Peyer's patch (tissue), 4 donors: ENCODE measurements at regions not wholly inside any gene's neighbourhood (a gene's known extent, or its start where the extent isn't known, plus 50 kb on each side); places are given as distances from the start of the nearest gene placed in this dataset.

Source experiments
- DNase-seq, 3 donors: peaks; one replicate each; pipeline ENCODE4 v3.0.0-alpha.2; 2017 to 2019
- H3K27ac ChIP-seq, 4 donors: fragments of 200-600 bp; sonication (generic); one replicate each; pipeline ENCODE4 v1.5.1; 2016 to 2019
- H3K27me3 ChIP-seq, 2 donors: fragments of 200-600 bp; sonication (generic); one replicate each; pipeline ENCODE4 v1.5.1; 2019
- H3K36me3 ChIP-seq, 3 donors: fragments of 200-600 bp; sonication (generic); one replicate each; pipeline ENCODE4 v1.5.1; 2016 to 2019
- H3K4me1 ChIP-seq, 4 donors: fragments of 200-600 bp; sonication (generic); one replicate each; pipeline ENCODE4 v1.5.1; 2016 to 2019
- H3K4me3 ChIP-seq, 4 donors: fragments of 200-600 bp; sonication (generic); 1 replicate in 3 of 4; 2 replicates in 1 of 4; pipeline ENCODE4 v1.5.1; 2016 to 2019; ENCODE audit warnings: mild to moderate bottlenecking in 1 of 4
- H3K9me3 ChIP-seq, 4 donors: fragments of 200-600 bp; sonication (generic); one replicate each; pipeline ENCODE4 v1.5.1; 2016 to 2019; ENCODE audit warnings: mild to moderate bottlenecking in 1 of 4
- CTCF ChIP-seq, 6 experiments: fragments of 450-650 bp in 4 of 6; fragments of 200-600 bp in 2 of 6; sonication (generic) in 1 of 6; IDR thresholded peaks; one replicate each; pipeline ENCODE4 v1.5.1; 2017 to 2019; ENCODE audit warnings: antibody characterized with exemption in 6 of 6, mild to moderate bottlenecking in 3 of 6, moderate library complexity in 1 of 6
- POLR2A ChIP-seq, 2 donors: fragments of 450-650 bp; IDR thresholded peaks; one replicate each; pipeline ENCODE4 v1.5.1; 2017; ENCODE audit warnings: antibody characterized with exemption in 2 of 2, mild to moderate bottlenecking in 2 of 2, moderate library complexity in 2 of 2

- Histone ChIP-seq H3K9me3 (no peaks in the 10 kb centered on the region), H3K4me3 (no peak overlapping the region), H3K27me3 (no peaks in the 10 kb centered on the region), H3K36me3 (no peaks in the 10 kb centered on the region), H3K27ac (no peak overlapping the region), H3K4me1 (peaks cover 0 to 9% (median 0%) of the 10 kb centered on the region in 4 donors)
- DNase-seq: no peak
- TF ChIP-seq POLR2A (IDR thresholded peaks at IDR 0.05) (no peak), CTCF (IDR thresholded peaks at IDR 0.05) (no peak)
Measured at GRCh38 chr16:79295746-79296145, 304.8 kb downstream of the MAF start.

- Histone ChIP-seq H3K9me3 (no peaks in the 10 kb centered on the region), H3K27me3 (no peaks in the 10 kb centered on the region), H3K36me3 (no peaks in the 10 kb centered on the region), H3K4me1 (peaks cover 0 to 9% (median 0%) of the 10 kb centered on the region in 4 donors), H3K4me3 (no peak overlapping the region), H3K27ac (peak overlapping the region in 1 of 4 donors; percentile 6)
- no peak for DNase-seq
- TF ChIP-seq POLR2A (IDR thresholded peaks at IDR 0.05) (no peak), CTCF (IDR thresholded peaks at IDR 0.05) (no peak)
Measured at GRCh38 chr16:79295162-79295561, 305.4 kb downstream of the MAF start.

GRCh38 chr16:79294568-79294967, 306.0 kb downstream of the MAF start:
- H3K4me1 ChIP-seq: peaks cover 0 to 9% (median 0%) of the 10 kb centered on the region in 4 donors
- no peak overlapping the region for H3K4me3 ChIP-seq
- peak overlapping the region in 2 of 4 donors; percentile 6 to 47 for H3K27ac ChIP-seq
- peak in 1 of 3 donors; percentile 61 for DNase-seq
- no peaks in the 10 kb centered on the region for H3K27me3 ChIP-seq
- no peaks in the 10 kb centered on the region for H3K9me3 ChIP-seq
- TF ChIP-seq POLR2A (IDR thresholded peaks at IDR 0.05): no peak
- no peak for TF ChIP-seq CTCF (IDR thresholded peaks at IDR 0.05)
- no peaks in the 10 kb centered on the region for H3K36me3 ChIP-seq

GRCh38 chr16:79293836-79294460, 306.6 kb downstream of the MAF start:
- no peaks in the 10 kb centered on the region for H3K27me3 ChIP-seq
- peak in 1 of 3 donors; percentile 4 for DNase-seq
- TF ChIP-seq POLR2A (IDR thresholded peaks at IDR 0.05): no peak
- TF ChIP-seq CTCF (IDR thresholded peaks at IDR 0.05): no peak
- H3K9me3 ChIP-seq: no peaks in the 10 kb centered on the region
- peaks cover 0 to 9% (median 0%) of the 10 kb centered on the region in 4 donors for H3K4me1 ChIP-seq
- H3K4me3 ChIP-seq: no peak overlapping the region
- no peak overlapping the region for H3K27ac ChIP-seq
- H3K36me3 ChIP-seq: no peaks in the 10 kb centered on the region

GRCh38 chr16:79288066-79288465, 312.5 kb downstream of the MAF start:
- TF ChIP-seq POLR2A (IDR thresholded peaks at IDR 0.05) (no peak), CTCF (IDR thresholded peaks at IDR 0.05) (no peak)
- no peaks in the 10 kb centered on the region for H3K27me3 ChIP-seq
- DNase-seq: no peak
- no peak overlapping the region for H3K4me3 ChIP-seq
- no peaks in the 10 kb centered on the region for H3K36me3 ChIP-seq
- H3K27ac ChIP-seq: no peak overlapping the region
- H3K9me3 ChIP-seq: no peaks in the 10 kb centered on the region
- H3K4me1 ChIP-seq: peaks cover 0 to 11% (median 4%) of the 10 kb centered on the region in 4 donors
